ENCODE measurements at regions not wholly inside any gene's neighbourhood (a gene's known extent, or its start where the extent isn't known, plus 50 kb on each side); places are given as distances from the start of the nearest gene placed in this dataset.

GRCh38 chr2:2754940-2755339, 423.9 kb upstream of the MYT1L start:
- TF ChIP-seq CTCF (IDR thresholded peaks at IDR 0.05; ENCODE audit: low read length) (no peak), EZH2 (optimal IDR thresholded peaks at IDR 0.05; ENCODE audit: low read depth, low read length) (no peak)

Measured in MM.1S (cell line).